ENCODE measurements at regions not wholly inside any gene's neighbourhood (a gene's known extent, or its start where the extent isn't known, plus 50 kb on each side); places are given as distances from the start of the nearest gene placed in this dataset.

GRCh38 chr13:20326276-20326675, 94.2 kb upstream of the GJB6 start:
- TF ChIP-seq EZH2phosphoT487 (IDR thresholded peaks at IDR 0.05; ENCODE audit: low read length) (no peak), CTCF (IDR thresholded peaks at IDR 0.05; ENCODE audit: low read length) (no peak)
